DOHH2 (cell line): ENCODE measurements at regions not wholly inside any gene's neighbourhood (a gene's known extent, or its start where the extent isn't known, plus 50 kb on each side); places are given as distances from the start of the nearest gene placed in this dataset.

Experiments
- H3F3A ChIP-seq: fragments of 200-600 bp; sonication (generic), shearing (Covaris generic); 2 replicates; pipeline ENCODE4 v1.6.0; 2016; ENCODE audit warnings: antibody characterized with exemption, mild to moderate bottlenecking; ENCODE audit not compliant: control insufficient read depth, insufficient read depth
- H3K27ac ChIP-seq: fragments of 200-600 bp; sonication (generic); 2 replicates; pipeline ENCODE4 v1.5.1; 2014; ENCODE audit warnings: low read depth, mild to moderate bottlenecking, low read length, moderate library complexity
- H3K27me3 ChIP-seq: fragments of 200-600 bp; sonication (generic); 2 replicates; pipeline ENCODE4 v1.6.1; 2014; ENCODE audit warnings: mild to moderate bottlenecking, low read length, mixed read lengths; ENCODE audit not compliant: control insufficient read depth
- H3K36me3 ChIP-seq: fragments of 200-600 bp; sonication (generic); 2 replicates; pipeline ENCODE4 v1.6.1; 2014; ENCODE audit warnings: mild to moderate bottlenecking, low read length, moderate library complexity, mixed read lengths; ENCODE audit not compliant: control insufficient read depth
- H3K4me1 ChIP-seq: fragments of 200-600 bp; sonication (generic); 2 replicates; pipeline ENCODE4 v1.6.1; 2014; ENCODE audit warnings: mild to moderate bottlenecking, low read length, mixed read lengths; ENCODE audit not compliant: control insufficient read depth
- H3K4me2 ChIP-seq: fragments of 200-600 bp; sonication (generic); 2 replicates; pipeline ENCODE4 v1.6.0; 2014; ENCODE audit warnings: mild to moderate bottlenecking, low read length, moderate library complexity
- H3K4me3 ChIP-seq: fragments of 200-600 bp; sonication (generic); 2 replicates; pipeline ENCODE4 v1.5.1; 2014; ENCODE audit warnings: mild to moderate bottlenecking, low read length, mixed read lengths
- H3K79me2 ChIP-seq: fragments of 200-600 bp; sonication (generic); 2 replicates; pipeline ENCODE4 v1.6.1; 2014; ENCODE audit warnings: mild to moderate bottlenecking, low read length, mixed read lengths; ENCODE audit not compliant: control insufficient read depth
- H3K9me2 ChIP-seq: fragments of 200-600 bp; sonication (generic); replicated peaks from 2 replicates; pipeline ENCODE4 v1.6.1; 2014; ENCODE audit warnings: mild to moderate bottlenecking, low read length, mixed read lengths; ENCODE audit not compliant: control insufficient read depth
- H3K9me3 ChIP-seq: fragments of 200-600 bp; sonication (generic); 2 replicates; pipeline ENCODE4 v1.6.1; 2014; ENCODE audit warnings: antibody characterized with exemption, low read length, mixed read lengths; ENCODE audit not compliant: control insufficient read depth, insufficient read depth
- H4K20me1 ChIP-seq: fragments of 200-600 bp; sonication (generic); 2 replicates; pipeline ENCODE4 v1.6.0; 2014; ENCODE audit warnings: low read depth, mild to moderate bottlenecking, antibody characterized with exemption, low read length, moderate library complexity; ENCODE audit not compliant: control insufficient read depth, insufficient read depth
- CTCF ChIP-seq: fragments of 200-600 bp; sonication (generic); IDR thresholded peaks from one replicate; pipeline ENCODE4 v1.5.1; 2014; ENCODE audit warnings: antibody characterized with exemption, mild to moderate bottlenecking, low read depth, low read length; ENCODE audit not compliant: poor library complexity, severe bottlenecking
- EZH2phosphoT487 ChIP-seq: fragments of 200-600 bp; sonication (generic); IDR thresholded peaks from 2 replicates; pipeline ENCODE4 v1.6.1; 2017; ENCODE audit warnings: borderline replicate concordance, mild to moderate bottlenecking, antibody characterized with exemption, low read length, moderate library complexity, mixed read lengths

- Histone ChIP-seq H3K4me1 (no peaks in the 10 kb centered on the region), H3K36me3 (no peaks in the 10 kb centered on the region), H3K27ac (no peak overlapping the region), H3K79me2 (no peaks in the 10 kb centered on the region), H3K4me3 (no peak overlapping the region), H4K20me1 (no peaks in the 10 kb centered on the region), H3K4me2 (no peak overlapping the region), H3F3A (no peaks in the 10 kb centered on the region), H3K9me3 (no peaks in the 10 kb centered on the region), H3K27me3 (0 out of 2 replicates have a peak, but pooled peaks cover 2% of the 10 kb centered on the region), H3K9me2 (no peaks in the 10 kb centered on the region)
- TF ChIP-seq EZH2phosphoT487 = no peak
- TF ChIP-seq CTCF = no peak
Measured at GRCh38 chr9:89747596-89747995, 142.8 kb downstream of the GADD45G start.

DNA sequence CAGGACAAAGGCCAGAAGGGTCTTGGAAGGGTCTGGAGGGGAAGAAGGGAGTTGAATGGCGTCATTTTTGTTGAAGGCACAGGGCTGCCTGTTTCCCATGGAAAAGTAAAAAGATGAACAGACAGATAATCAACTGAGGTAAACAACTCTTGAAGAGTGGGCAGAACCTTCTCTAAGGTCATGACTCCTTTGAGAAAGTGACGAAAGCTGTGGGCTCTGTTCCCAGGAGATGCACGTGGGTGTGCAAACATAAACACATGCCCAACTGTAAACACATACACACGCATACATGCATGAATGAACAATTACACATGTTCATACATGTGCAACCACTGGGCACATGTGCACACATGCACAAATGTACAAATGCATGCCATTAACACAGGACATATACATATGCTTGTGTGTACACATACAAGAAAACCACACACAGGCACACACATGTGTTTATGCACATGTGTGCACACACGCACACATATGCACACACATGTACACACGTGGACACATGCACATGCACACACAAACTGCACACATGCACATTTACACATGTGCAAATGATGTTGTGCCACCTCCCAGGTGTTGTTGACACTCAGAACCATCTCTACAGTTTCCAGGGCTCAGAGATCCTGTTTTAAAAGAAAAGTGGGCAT lies 143.3 kb downstream of the GADD45G start:
- H3K27me3 ChIP-seq = no peaks in the 10 kb centered on the region
- TF ChIP-seq CTCF (no peak), EZH2phosphoT487 (no peak)
- H3K4me3 ChIP-seq = no peak overlapping the region
- no peaks in the 10 kb centered on the region for H3K4me1 ChIP-seq
- no peaks in the 10 kb centered on the region for H3K79me2 ChIP-seq
- H3K27ac ChIP-seq = no peak overlapping the region
- no peaks in the 10 kb centered on the region for H3K9me3 ChIP-seq
- H4K20me1 ChIP-seq = no peaks in the 10 kb centered on the region
- H3K4me2 ChIP-seq = no peak overlapping the region
- H3F3A ChIP-seq = no peaks in the 10 kb centered on the region
- H3K9me2 ChIP-seq = no peaks in the 10 kb centered on the region
- H3K36me3 ChIP-seq = no peaks in the 10 kb centered on the region

DNA sequence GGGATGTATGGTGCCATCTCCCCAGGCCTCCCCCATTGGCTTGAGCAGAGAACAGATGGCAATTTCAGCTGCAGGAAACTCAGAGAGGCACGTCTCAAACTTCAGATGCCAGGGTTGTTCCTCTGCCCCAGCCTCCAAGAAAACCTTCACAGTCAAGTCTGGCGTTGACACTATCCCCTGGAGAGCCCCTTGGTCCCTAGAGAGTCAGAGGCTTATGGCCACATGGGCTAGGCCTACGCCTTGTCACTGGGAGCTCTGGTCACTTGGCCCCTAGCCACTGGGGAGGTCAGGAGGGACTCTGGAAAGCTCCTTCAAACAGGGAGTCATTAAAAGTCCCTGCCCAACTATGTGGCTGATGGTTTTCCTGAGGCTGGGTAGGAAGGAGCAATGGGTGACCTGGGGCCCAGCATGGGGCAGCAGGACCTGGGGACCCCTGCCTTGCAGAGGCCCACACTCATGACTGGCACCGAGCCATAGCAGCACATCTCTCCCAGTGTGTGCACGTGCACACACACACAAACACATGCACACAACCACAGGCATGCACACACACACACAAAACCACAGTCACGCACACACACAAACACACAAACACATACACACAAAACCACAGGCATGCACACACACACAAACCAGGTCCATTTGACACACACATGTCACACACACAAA lies 144.2 kb downstream of the GADD45G start:
- Histone ChIP-seq H3K4me3 (no peak overlapping the region), H3F3A (no peaks in the 10 kb centered on the region), H3K9me2 (no peaks in the 10 kb centered on the region), H3K27ac (no peak overlapping the region), H3K79me2 (no peaks in the 10 kb centered on the region), H3K4me1 (no peaks in the 10 kb centered on the region), H3K27me3 (no peaks in the 10 kb centered on the region), H3K36me3 (no peaks in the 10 kb centered on the region), H3K9me3 (no peaks in the 10 kb centered on the region), H3K4me2 (no peak overlapping the region), H4K20me1 (no peaks in the 10 kb centered on the region)
- TF ChIP-seq CTCF = no peak
- TF ChIP-seq EZH2phosphoT487 = no peak
